Vagina (tissue), 2 donors: ENCODE measurements at regions not wholly inside any gene's neighbourhood (a gene's known extent, or its start where the extent isn't known, plus 50 kb on each side); places are given as distances from the start of the nearest gene placed in this dataset.

Experiments used
- POLR2A ChIP-seq, 2 donors: fragments of 450-650 bp; IDR thresholded peaks; one replicate each; pipeline ENCODE4 v1.6.1; 2017; ENCODE audit warnings: antibody characterized with exemption in 2 of 2, mild to moderate bottlenecking in 2 of 2, moderate library complexity in 2 of 2
- TF ChIP-seq, protein P1 (sequence below), 3 experiments: fragments of 450-650 bp in 2 of 3; fragments of 200-600 bp in 1 of 3; sonication (generic) in 1 of 3; IDR thresholded peaks; one replicate each; pipeline ENCODE4 v1.5.1; 2017 to 2019; ENCODE audit warnings: antibody characterized with exemption in 3 of 3, mild to moderate bottlenecking in 2 of 3, moderate library complexity in 2 of 3

DNA sequence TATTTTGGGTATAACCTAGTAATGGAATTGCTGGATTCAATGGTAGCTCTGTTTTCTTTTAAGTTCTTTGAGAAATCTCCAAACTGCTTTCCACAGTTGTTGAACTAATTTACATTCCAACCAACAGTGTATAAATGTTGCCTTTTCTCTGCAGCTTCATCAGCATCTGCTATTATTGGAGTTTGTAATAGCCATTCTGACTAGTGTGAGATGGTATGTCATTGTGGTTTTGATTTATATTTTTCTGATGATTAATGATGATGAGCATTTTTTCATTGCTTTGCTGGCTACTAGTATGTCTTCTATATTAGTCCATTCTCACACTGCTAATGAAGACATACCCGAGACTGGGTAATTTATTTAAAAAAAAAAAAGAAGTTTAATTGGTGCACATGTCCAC, 248.6 kb upstream of the MAGI2 start:
- TF ChIP-seq, protein P1, sequence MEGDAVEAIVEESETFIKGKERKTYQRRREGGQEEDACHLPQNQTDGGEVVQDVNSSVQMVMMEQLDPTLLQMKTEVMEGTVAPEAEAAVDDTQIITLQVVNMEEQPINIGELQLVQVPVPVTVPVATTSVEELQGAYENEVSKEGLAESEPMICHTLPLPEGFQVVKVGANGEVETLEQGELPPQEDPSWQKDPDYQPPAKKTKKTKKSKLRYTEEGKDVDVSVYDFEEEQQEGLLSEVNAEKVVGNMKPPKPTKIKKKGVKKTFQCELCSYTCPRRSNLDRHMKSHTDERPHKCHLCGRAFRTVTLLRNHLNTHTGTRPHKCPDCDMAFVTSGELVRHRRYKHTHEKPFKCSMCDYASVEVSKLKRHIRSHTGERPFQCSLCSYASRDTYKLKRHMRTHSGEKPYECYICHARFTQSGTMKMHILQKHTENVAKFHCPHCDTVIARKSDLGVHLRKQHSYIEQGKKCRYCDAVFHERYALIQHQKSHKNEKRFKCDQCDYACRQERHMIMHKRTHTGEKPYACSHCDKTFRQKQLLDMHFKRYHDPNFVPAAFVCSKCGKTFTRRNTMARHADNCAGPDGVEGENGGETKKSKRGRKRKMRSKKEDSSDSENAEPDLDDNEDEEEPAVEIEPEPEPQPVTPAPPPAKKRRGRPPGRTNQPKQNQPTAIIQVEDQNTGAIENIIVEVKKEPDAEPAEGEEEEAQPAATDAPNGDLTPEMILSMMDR (IDR thresholded peaks at IDR 0.05): no peak
- TF ChIP-seq POLR2A (IDR thresholded peaks at IDR 0.05): no peak
